ENCODE measurements at regions not wholly inside any gene's neighbourhood (a gene's known extent, or its start where the extent isn't known, plus 50 kb on each side); places are given as distances from the start of the nearest gene placed in this dataset.

- intact Hi-C loops (cut with micrococcal nuclease; ENCODE audit: unreplicated experiment) = no loop called here
- Mint-ChIP-seq H3K27ac (ENCODE audit: unreplicated experiment) (no peak overlapping the region), H3K4me1 (ENCODE audit: low read depth, unreplicated experiment) (no peaks in the 10 kb centered on the region), H3K36me3 (ENCODE audit: insufficient read depth, unreplicated experiment) (no peaks in the 10 kb centered on the region), H3K9me3 (ENCODE audit: low read depth, unreplicated experiment) (peaks cover 8% of the 10 kb centered on the region), H3K27me3 (ENCODE audit: unreplicated experiment) (no peaks in the 10 kb centered on the region), H3K4me3 (ENCODE audit: low read depth, unreplicated experiment) (no peak overlapping the region)
- no peak for TF ChIP-seq CTCF (IDR thresholded peaks at IDR 0.05; ENCODE audit: unreplicated experiment)
- CTCF ChIA-PET = no interaction called here
- no peak for DNase-seq
- no TSS peak for BruUV-seq (replicated peaks)
Observed at GRCh38 chr9:78928625-78929405, 631.9 kb downstream of the PSAT1 start.

GRCh38 chr9:78930281-78930680 is 633.4 kb downstream of the PSAT1 start:
- Mint-ChIP-seq H3K9me3 (ENCODE audit: low read depth, unreplicated experiment) (peaks cover 5% of the 10 kb centered on the region), H3K4me3 (ENCODE audit: low read depth, unreplicated experiment) (no peak overlapping the region), H3K4me1 (ENCODE audit: low read depth, unreplicated experiment) (no peaks in the 10 kb centered on the region), H3K27ac (ENCODE audit: unreplicated experiment) (no peak overlapping the region), H3K27me3 (ENCODE audit: unreplicated experiment) (no peaks in the 10 kb centered on the region), H3K36me3 (ENCODE audit: insufficient read depth, unreplicated experiment) (no peaks in the 10 kb centered on the region)
- DNase-seq = no peak
- no peak for TF ChIP-seq CTCF (IDR thresholded peaks at IDR 0.05; ENCODE audit: unreplicated experiment)
- CTCF ChIA-PET = no interaction called here
- no TSS peak for BruUV-seq (replicated peaks)
- intact Hi-C loops (cut with micrococcal nuclease; ENCODE audit: unreplicated experiment) = no loop called here

GRCh38 chr9:78932849-78933627 is 636.1 kb downstream of the PSAT1 start:
- intact Hi-C loops (cut with micrococcal nuclease; ENCODE audit: unreplicated experiment) = no loop called here
- no peak for TF ChIP-seq CTCF (IDR thresholded peaks at IDR 0.05; ENCODE audit: unreplicated experiment)
- H3K9me3 Mint-ChIP-seq (ENCODE audit: low read depth, unreplicated experiment) = peaks cover 11% of the 10 kb centered on the region
- no peak overlapping the region for H3K27ac Mint-ChIP-seq (ENCODE audit: unreplicated experiment)
- H3K4me3 Mint-ChIP-seq (ENCODE audit: low read depth, unreplicated experiment) = no peak overlapping the region
- no peaks in the 10 kb centered on the region for H3K27me3 Mint-ChIP-seq (ENCODE audit: unreplicated experiment)
- no peak for DNase-seq
- no peaks in the 10 kb centered on the region for H3K4me1 Mint-ChIP-seq (ENCODE audit: low read depth, unreplicated experiment)
- CTCF ChIA-PET = no interaction called here
- H3K36me3 Mint-ChIP-seq (ENCODE audit: insufficient read depth, unreplicated experiment) = no peaks in the 10 kb centered on the region
- no TSS peak for BruUV-seq (replicated peaks)

- BruUV-seq (replicated peaks) = no TSS peak
- Mint-ChIP-seq H3K9me3 (ENCODE audit: low read depth, unreplicated experiment) (peaks cover 11% of the 10 kb centered on the region), H3K27ac (ENCODE audit: unreplicated experiment) (no peak overlapping the region), H3K36me3 (ENCODE audit: insufficient read depth, unreplicated experiment) (no peaks in the 10 kb centered on the region), H3K4me1 (ENCODE audit: low read depth, unreplicated experiment) (no peaks in the 10 kb centered on the region), H3K4me3 (ENCODE audit: low read depth, unreplicated experiment) (no peak overlapping the region), H3K27me3 (ENCODE audit: unreplicated experiment) (no peaks in the 10 kb centered on the region)
- TF ChIP-seq CTCF (IDR thresholded peaks at IDR 0.05; ENCODE audit: unreplicated experiment) = no peak
- CTCF ChIA-PET = no interaction called here
- DNase-seq = no peak
- intact Hi-C loops (cut with micrococcal nuclease; ENCODE audit: unreplicated experiment) = no loop called here
Observed at GRCh38 chr9:78934880-78935279, 636.9 kb upstream of the TLE4 start.
